Breast epithelium (tissue), 4 donors: ENCODE measurements at regions not wholly inside any gene's neighbourhood (a gene's known extent, or its start where the extent isn't known, plus 50 kb on each side); places are given as distances from the start of the nearest gene placed in this dataset.

ENCODE experiments used
- DNase-seq, 2 donors: peaks; one replicate each; pipeline ENCODE4 v3.0.0-alpha.2; 2019; ENCODE audit warnings: low spot score in 2 of 2
- H3K27ac ChIP-seq, 2 donors: fragments of 200-600 bp; sonication (generic) in 1 of 2; one replicate each; pipeline ENCODE4 v1.5.1; 2016 to 2019; ENCODE audit warnings: mild to moderate bottlenecking in 1 of 2
- H3K27me3 ChIP-seq, 2 donors: fragments of 200-600 bp; sonication (generic) in 1 of 2; one replicate each; pipeline versions ENCODE4 v1.5.1 to v1.6.0; 2017 to 2019; ENCODE audit warnings: control low read depth in 1 of 2, mild to moderate bottlenecking in 1 of 2
- H3K36me3 ChIP-seq: fragments of 200-600 bp; one replicate; pipeline ENCODE4 v1.5.1; 2019
- H3K4me1 ChIP-seq, 2 donors: fragments of 200-600 bp; sonication (generic); one replicate each; pipeline ENCODE4 v1.5.1; 2016 to 2019; ENCODE audit warnings: control low read depth in 1 of 2
- H3K4me3 ChIP-seq, 3 donors: fragments of 200-600 bp; sonication (generic); 1 replicate in 2 of 3; 2 replicates in 1 of 3; pipeline ENCODE4 v1.5.1; 2016 to 2019; ENCODE audit warnings: mild to moderate bottlenecking in 3 of 3, moderate library complexity in 2 of 3
- H3K9me3 ChIP-seq, 2 donors: fragments of 200-600 bp; sonication (generic) in 1 of 2; one replicate each; pipeline ENCODE4 v1.5.1; 2016 to 2019; ENCODE audit warnings: control low read depth in 1 of 2
- CTCF ChIP-seq, 3 donors: fragments of 450-650 bp; IDR thresholded peaks; one replicate each; pipeline ENCODE4 v1.5.1; 2016 to 2017; ENCODE audit warnings: antibody characterized with exemption in 3 of 3, mild to moderate bottlenecking in 3 of 3, moderate library complexity in 3 of 3
- POLR2A ChIP-seq: fragments of 450-650 bp; IDR thresholded peaks from one replicate; pipeline ENCODE4 v1.6.1; 2016; ENCODE audit warnings: antibody characterized with exemption, mild to moderate bottlenecking, moderate library complexity
- POLR2AphosphoS5 ChIP-seq, 3 donors: sonication (generic); formaldehyde crosslinking; IDR thresholded peaks; one replicate each; pipeline ENCODE4 v1.6.1; 2017; ENCODE audit warnings: antibody characterized with exemption in 3 of 3
- intact Hi-C: fragments of 100-400 bp; cut with DNase I; formaldehyde crosslinking; loops from one replicate; pipeline ENCODE4 v1.15.1; 2023; ENCODE audit warnings: low total_unique reads

DNA sequence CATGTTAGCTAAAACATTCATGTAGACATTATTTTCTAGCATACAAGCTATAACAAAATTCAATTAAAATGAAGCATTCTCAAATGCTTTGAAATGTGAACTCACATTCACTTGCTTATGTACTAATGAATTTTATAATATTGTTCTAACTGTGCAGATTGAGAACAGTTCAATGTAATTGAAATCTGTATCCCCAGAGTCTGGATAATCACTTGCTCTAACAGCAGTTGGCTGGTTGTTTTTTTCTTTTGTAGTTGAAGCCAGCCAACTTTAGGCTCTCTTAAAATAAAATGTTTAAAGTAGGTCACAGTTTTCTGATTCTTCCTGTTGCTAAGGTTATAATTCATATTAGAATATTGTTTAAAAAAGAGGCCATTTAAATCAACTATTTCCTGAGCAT, 438.9 kb downstream of the NAF1 start:
- TF ChIP-seq CTCF (IDR thresholded peaks at IDR 0.05) (no peak), POLR2AphosphoS5 (IDR thresholded peaks at IDR 0.05) (no peak), POLR2A (no peak)
- Histone ChIP-seq H3K4me3 (no peak overlapping the region), H3K27ac (no peak overlapping the region), H3K4me1 (no peaks in the 10 kb centered on the region), H3K9me3 (peaks cover 0 to 5% of the 10 kb centered on the region in 2 donors), H3K27me3 (no peaks in the 10 kb centered on the region), H3K36me3 (peaks cover 4% of the 10 kb centered on the region)
- intact Hi-C loops = no loop called here
- no peak for DNase-seq

- H3K27me3 ChIP-seq = no peaks in the 10 kb centered on the region
- intact Hi-C loops = no loop called here
- no peak for DNase-seq
- no peaks in the 10 kb centered on the region for H3K4me1 ChIP-seq
- H3K9me3 ChIP-seq = peaks cover 0 to 5% of the 10 kb centered on the region in 2 donors
- H3K4me3 ChIP-seq = no peak overlapping the region
- H3K27ac ChIP-seq = no peak overlapping the region
- H3K36me3 ChIP-seq = peaks cover 4% of the 10 kb centered on the region
- TF ChIP-seq POLR2A (no peak), POLR2AphosphoS5 (IDR thresholded peaks at IDR 0.05) (no peak), CTCF (IDR thresholded peaks at IDR 0.05) (no peak)
Measured at GRCh38 chr4:162727232-162727631, 439.5 kb downstream of the NAF1 start.

DNA sequence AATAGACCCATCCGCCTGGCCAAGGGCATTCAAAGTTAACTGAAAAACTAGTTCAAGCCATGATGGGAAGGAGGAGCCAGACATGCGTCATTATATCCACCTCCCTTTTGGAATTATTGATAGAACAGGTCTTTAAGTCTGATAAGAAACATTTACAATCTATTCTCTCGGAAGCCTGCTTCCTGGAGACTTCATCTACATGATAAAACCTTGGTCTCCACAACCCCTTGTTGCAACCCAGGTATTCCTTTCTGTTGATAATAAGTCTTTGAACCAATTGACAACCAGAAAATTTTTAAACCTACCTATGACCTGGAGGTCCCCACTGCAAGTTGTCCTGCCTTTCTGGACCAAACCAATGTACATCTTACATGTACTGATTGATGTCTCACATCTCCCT, 451.3 kb downstream of the NAF1 start:
- no peaks in the 10 kb centered on the region for H3K36me3 ChIP-seq
- H3K9me3 ChIP-seq = peaks cover 0 to 10% of the 10 kb centered on the region in 2 donors
- no peak overlapping the region for H3K27ac ChIP-seq
- DNase-seq = no peak
- intact Hi-C loops = no loop called here
- no peak for TF ChIP-seq POLR2A
- no peak for TF ChIP-seq CTCF (IDR thresholded peaks at IDR 0.05)
- TF ChIP-seq POLR2AphosphoS5 (IDR thresholded peaks at IDR 0.05) = no peak
- H3K4me3 ChIP-seq = no peak overlapping the region
- H3K27me3 ChIP-seq = no peaks in the 10 kb centered on the region
- H3K4me1 ChIP-seq = no peaks in the 10 kb centered on the region

DNA sequence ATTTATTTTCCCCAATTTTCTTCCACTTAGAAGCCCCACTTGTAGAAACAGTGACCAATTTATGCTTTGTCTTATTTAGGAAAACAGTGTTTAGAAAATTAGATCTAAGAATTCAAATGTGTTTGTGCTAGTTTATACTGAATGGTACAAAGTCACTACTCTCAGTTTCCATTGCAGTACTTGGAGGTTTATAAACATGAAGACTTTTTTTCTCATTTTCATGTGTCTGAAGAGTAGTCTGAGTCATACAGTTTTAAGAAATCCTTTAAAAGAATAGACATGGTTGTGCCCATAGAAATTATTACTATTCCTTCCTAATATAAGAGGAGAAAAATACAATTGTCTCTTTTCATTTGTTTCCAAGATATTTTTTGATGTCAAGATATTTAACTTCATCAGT, 458.7 kb downstream of the NAF1 start:
- H3K4me3 ChIP-seq = no peak overlapping the region
- no peaks in the 10 kb centered on the region for H3K27me3 ChIP-seq
- no peaks in the 10 kb centered on the region for H3K4me1 ChIP-seq
- H3K9me3 ChIP-seq = no peaks in the 10 kb centered on the region
- intact Hi-C loops = no loop called here
- H3K36me3 ChIP-seq = no peaks in the 10 kb centered on the region
- DNase-seq = no peak
- TF ChIP-seq CTCF (IDR thresholded peaks at IDR 0.05) (no peak), POLR2AphosphoS5 (IDR thresholded peaks at IDR 0.05) (no peak), POLR2A (no peak)
- no peak overlapping the region for H3K27ac ChIP-seq

- TF ChIP-seq CTCF (IDR thresholded peaks at IDR 0.05) = no peak
- no peak for DNase-seq
- no peaks in the 10 kb centered on the region for H3K4me1 ChIP-seq
- intact Hi-C loops = no loop called here
- no peaks in the 10 kb centered on the region for H3K27me3 ChIP-seq
- H3K27ac ChIP-seq = no peak overlapping the region
- no peaks in the 10 kb centered on the region for H3K36me3 ChIP-seq
- no peak overlapping the region for H3K4me3 ChIP-seq
- no peaks in the 10 kb centered on the region for H3K9me3 ChIP-seq
Measured at GRCh38 chr4:162706632-162707031, 460.1 kb downstream of the NAF1 start.
